GM19463 (cell line): ENCODE measurements at regions not wholly inside any gene's neighbourhood (a gene's known extent, or its start where the extent isn't known, plus 50 kb on each side); places are given as distances from the start of the nearest gene placed in this dataset.
A peak's percentile ranks its signal among the peaks of the same experiment; 100 is the strongest.

Source experiments
- ATAC-seq: cut with Tn5 transposase; IDR thresholded peaks from one replicate; pipeline ENCODE4 v1.9.1; 2021; ENCODE audit warnings: mild to moderate bottlenecking, moderate library complexity; ENCODE audit not compliant: unreplicated experiment

- ATAC-seq, result peak; percentile 39
Measured at GRCh38 chr1:194309697-194310096, 1123.3 kb upstream of the B3GALT2 start.

GRCh38 chr1:194309269-194309668, 1122.9 kb upstream of the B3GALT2 start:
- ATAC-seq, result no peak

- no peak for ATAC-seq
Measured at GRCh38 chr1:194300776-194301175, 1114.4 kb upstream of the B3GALT2 start.

GRCh38 chr1:194300340-194300739, 1113.9 kb upstream of the B3GALT2 start:
- ATAC-seq, result no peak

- no peak for ATAC-seq
Measured at GRCh38 chr1:194298007-194298598, 1111.7 kb upstream of the B3GALT2 start.

GRCh38 chr1:194297094-194297493, 1110.7 kb upstream of the B3GALT2 start:
- ATAC-seq, result no peak

- no peak for ATAC-seq
Measured at GRCh38 chr1:194296201-194296600, 1109.8 kb upstream of the B3GALT2 start.

GRCh38 chr1:194295685-194296084, 1109.3 kb upstream of the B3GALT2 start:
- peak; percentile 92 for ATAC-seq

- no peak for ATAC-seq
Measured at GRCh38 chr1:194293851-194294405, 1107.5 kb upstream of the B3GALT2 start.

GRCh38 chr1:194292966-194293365, 1106.6 kb upstream of the B3GALT2 start:
- no peak for ATAC-seq

GRCh38 chr1:194289569-194290266, 1103.3 kb upstream of the B3GALT2 start:
- peak; percentile 95 for ATAC-seq

- ATAC-seq, result no peak
Measured at GRCh38 chr1:194288238-194288637, 1101.8 kb upstream of the B3GALT2 start.

- ATAC-seq, result no peak
Measured at GRCh38 chr1:194281376-194281775, 1095.0 kb upstream of the B3GALT2 start.

GRCh38 chr1:194280463-194280862, 1094.0 kb upstream of the B3GALT2 start:
- ATAC-seq, result no peak

- peak; percentile 77 for ATAC-seq
Measured at GRCh38 chr1:194279975-194280374, 1093.6 kb upstream of the B3GALT2 start.

- ATAC-seq, result no peak
Measured at GRCh38 chr1:194277927-194278326, 1091.5 kb upstream of the B3GALT2 start.

GRCh38 chr1:194273660-194274059, 1087.2 kb upstream of the B3GALT2 start:
- no peak for ATAC-seq

- ATAC-seq, result no peak
Measured at GRCh38 chr1:194268839-194269238, 1082.4 kb upstream of the B3GALT2 start.

- ATAC-seq, result no peak
Measured at GRCh38 chr1:194267021-194267420, 1080.6 kb upstream of the B3GALT2 start.

GRCh38 chr1:194256010-194256409, 1069.6 kb upstream of the B3GALT2 start:
- no peak for ATAC-seq

- ATAC-seq, result no peak
Measured at GRCh38 chr1:194252199-194252598, 1065.8 kb upstream of the B3GALT2 start.

- no peak for ATAC-seq
Measured at GRCh38 chr1:194241215-194241614, 1054.8 kb upstream of the B3GALT2 start.
